ENCODE measurements at regions not wholly inside any gene's neighbourhood (a gene's known extent, or its start where the extent isn't known, plus 50 kb on each side); places are given as distances from the start of the nearest gene placed in this dataset.
A peak's percentile ranks its signal among the peaks of the same experiment; 100 is the strongest.
"Not testable (repeated sequence)": the region's sequence is repeated elsewhere in the genome, so short reads cannot be mapped to it uniquely, and the experiment has no call there.

GRCh38 chr7:47188653-47189315, 393.1 kb downstream of the TNS3 start:
- DNase-seq: no peak

DNA sequence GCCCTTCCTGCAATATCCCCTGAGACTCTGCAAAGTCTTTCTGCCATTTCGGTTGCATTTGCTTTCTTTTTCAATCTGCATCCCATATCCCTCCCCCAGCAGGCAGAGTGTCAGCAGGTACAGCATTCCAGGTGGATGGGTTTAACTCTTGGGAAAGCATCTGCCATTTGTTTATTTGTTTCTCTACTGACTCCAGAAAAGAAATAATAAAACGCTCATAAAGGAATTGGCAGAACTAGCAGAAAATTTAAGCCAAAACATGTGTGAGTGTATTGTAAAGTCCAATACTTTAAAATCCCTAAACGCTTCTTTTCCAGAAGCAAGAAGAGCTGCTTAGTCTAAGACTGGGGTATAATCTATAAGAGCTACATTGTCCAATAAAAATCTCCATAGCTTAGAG, 393.8 kb downstream of the TNS3 start:
- no peak for DNase-seq

GRCh38 chr7:47186316-47186715, 395.6 kb downstream of the TNS3 start:
- no peak for DNase-seq

GRCh38 chr7:47185839-47186238, 396.1 kb downstream of the TNS3 start:
- DNase-seq: no peak

- no peak for DNase-seq
These were observed 396.7 kb downstream of the TNS3 start for GRCh38 chr7:47185170-47185569.

DNA sequence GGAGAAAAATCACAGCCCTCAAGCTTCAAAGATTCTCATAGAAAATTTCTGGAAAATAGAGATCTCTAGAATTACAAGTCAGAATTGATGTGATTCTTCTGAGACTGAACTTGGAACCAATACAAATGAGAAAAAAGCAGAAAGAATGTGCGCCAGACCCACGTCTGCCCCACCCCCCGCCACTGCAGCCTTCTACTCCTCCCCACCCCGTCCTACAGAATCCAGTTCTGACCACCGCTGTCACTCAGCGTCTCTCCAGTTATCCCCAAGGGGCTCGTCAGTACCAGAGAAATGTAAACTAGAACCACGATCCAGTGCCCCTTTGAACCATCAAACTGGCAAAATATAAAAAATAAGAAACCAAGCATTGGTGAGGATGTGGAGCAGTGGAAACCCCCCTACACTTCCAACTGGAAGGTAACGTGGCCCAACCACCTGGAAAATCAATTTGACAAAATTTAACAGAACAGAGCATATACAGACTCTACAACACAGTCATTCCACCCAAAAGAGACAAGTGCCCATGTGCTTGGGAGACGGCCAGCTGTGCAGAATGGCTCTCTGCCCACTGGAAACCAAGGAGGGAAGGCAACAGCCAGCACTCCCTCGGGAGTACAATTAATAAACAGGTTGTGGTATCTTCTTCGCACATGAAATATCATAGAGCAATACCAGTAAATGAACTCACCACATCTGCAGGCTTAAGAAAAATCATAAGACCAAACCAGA, 397.9 kb downstream of the TNS3 start:
- no peak for DNase-seq

DNA sequence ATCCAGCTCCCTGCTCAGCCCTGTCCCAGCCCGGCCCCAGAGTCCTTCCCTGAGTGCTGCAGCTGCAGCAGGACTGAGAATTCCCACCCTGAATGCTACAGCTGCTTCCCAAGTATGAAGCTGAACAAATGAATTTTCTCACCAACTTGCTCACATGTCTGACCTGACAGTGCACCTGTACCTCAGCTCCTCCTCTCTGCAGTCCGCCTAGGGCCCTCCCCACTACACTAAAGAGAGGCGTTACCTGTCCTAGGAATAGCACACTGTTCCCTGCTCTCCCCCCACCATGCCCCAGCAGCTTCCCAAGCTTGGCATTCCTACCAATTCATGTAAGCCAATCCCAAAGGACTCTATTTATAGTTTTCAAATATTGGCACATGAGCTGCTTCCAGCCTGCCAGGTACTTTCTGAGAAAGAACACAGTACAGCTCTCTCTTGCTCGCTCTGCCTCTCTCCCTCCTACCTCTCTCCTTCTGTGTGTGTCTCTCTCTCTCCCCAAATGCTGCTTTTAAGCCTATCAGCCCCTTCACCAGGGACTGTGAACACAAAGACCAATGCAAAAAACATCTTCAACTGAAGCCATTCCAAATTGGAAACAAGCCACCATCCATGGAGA, 400.1 kb downstream of the TNS3 start:
- no peak for DNase-seq

GRCh38 chr7:47180516-47180826, 401.4 kb downstream of the TNS3 start:
- DNase-seq: no peak

GRCh38 chr7:47179812-47180515, 401.9 kb downstream of the TNS3 start:
- DNase-seq: peak; percentile 4

DNA sequence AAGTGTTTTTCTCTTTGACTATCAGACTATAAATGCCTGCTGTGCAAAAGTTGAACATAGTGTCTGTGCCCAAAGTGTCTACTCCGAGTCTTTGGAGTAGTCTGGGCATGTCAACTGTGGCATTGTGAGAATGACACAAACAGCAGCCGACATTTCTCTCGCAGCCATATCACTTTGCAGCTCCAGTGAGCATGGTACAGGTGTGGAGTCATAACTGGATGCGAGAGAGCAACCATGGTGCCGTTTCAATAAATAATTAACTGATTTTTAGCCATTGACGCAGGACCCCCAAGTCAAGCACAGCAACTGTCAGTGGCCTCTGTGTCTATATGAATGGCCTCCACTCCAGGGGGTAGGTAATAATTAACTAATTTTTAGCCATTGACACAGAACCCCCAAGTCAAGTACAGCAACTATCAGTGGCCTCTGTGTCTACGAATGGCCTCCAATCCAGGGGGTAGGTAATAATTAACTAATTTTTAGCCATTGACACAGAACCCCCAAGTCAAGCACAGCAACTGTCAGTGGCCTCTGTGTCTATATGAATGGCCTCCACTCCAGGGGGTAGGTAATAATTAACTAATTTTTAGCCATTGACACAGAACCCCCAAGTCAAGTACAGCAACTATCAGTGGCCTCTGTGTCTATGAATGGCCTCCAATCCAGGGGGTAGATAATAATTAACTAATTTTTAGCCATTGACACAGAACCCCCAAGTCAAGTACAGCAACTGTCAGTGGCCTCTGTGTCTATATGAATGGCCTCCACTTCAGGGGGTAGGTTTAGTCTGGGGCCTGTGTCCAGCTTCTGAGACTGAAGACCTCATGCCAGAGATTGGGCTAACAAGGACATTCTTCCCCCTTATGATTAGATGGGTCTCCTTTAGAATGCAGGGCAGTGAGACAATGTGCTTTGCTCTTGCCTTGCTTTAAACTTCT, 409.0 kb downstream of the TNS3 start:
- not testable (repeated sequence) for DNase-seq

DNA sequence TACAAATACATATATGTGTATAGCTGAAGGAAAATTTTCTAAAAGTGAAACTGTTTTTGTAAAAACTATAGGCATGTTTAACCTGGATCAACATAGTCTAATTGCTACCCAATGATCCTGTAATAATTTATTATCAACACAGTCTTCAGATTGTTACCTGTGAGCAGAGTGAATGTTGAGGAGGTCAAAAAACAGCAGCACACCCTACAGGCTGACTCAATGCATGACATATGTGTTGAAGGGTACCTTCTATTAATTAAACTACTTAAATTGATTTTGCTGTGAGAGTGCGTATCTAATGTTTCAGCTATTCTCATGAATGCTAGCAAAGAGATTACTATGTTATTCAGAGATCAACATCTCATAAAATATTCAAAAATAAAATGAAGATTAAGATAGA, 411.4 kb downstream of the TNS3 start:
- DNase-seq: no peak

DNA sequence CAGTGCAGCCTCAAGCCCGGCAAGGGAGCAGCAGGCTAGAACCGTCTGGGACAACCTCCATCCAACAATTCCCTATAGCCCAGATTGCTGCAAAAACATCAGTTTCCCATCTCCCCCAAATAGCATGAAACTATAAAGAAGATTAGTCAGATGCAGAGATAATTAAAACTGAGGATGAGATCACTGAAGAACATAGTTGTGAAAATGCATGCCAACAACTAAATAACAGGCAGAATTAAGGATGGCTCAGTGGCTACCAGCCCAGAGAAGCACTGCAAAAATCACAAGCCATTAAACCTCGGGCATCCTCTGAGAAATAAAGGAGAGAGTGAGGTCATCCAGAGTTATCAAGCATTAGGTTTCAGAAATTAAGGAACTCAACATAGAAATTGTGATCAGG, 427.1 kb downstream of the TNS3 start:
- no peak for DNase-seq

DNA sequence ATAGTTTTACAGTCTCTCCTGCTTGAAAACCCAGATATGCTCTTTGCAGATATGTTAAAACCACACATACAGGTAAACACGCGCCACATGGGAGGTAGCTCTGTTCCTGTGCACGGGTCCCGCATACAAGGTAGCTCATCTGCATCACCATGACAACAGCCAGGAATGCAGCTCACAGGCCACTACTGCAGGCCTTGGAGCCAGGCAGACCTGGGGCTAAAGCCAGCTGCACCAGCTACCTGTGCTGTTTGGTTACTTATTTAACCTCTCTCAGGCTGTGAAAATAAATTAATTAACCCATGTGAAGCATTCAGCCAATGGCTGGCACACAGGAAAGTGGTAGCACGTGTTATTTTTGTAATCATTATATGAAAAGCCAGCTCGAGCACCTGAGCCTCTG, 428.3 kb downstream of the TNS3 start:
- no peak for DNase-seq

DNA sequence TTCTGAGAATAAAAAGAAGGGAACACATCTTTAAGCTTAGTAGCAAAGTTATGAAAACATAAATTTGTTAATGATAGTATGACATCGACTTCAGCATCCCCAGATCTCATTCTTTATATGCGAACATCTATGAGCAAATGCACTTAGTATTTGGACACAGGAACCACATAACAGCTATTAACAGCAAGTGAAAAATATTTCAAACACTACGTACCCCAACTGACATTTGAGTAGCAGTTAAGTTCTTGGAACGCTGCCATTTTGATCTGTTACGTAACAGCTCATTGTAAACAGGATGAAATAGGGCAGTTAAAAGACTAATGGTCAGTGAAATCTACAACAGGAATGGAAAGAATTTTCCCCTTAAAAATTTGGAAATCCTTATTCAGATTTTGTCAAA, 428.9 kb downstream of the TNS3 start:
- no peak for DNase-seq

DNA sequence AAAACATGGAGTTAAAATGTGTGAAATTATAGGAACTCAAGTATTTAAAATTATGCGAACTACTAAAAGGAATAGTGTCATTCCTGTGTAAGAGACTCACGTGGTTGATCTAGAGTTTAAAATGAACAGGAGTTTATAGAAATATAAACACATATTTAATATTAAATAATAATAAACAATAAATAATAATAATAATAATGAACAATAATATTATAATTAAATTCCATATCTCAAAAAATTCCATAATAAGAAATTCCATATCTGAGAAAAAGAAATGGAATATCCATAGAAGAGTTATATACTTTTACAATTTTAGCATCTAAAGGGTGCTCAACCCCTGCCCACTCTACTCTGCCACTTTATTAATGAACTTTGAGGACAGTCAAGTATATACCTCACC, 429.6 kb downstream of the TNS3 start:
- DNase-seq: no peak

- DNase-seq: no peak
These were observed 431.2 kb downstream of the TNS3 start for GRCh38 chr7:47150497-47151260.

GRCh38 chr7:47149971-47150370, 431.9 kb downstream of the TNS3 start:
- DNase-seq: no peak

GRCh38 chr7:47149208-47149839, 432.6 kb downstream of the TNS3 start:
- no peak for DNase-seq

GRCh38 chr7:47148536-47149207, 433.2 kb downstream of the TNS3 start:
- DNase-seq: no peak

DNA sequence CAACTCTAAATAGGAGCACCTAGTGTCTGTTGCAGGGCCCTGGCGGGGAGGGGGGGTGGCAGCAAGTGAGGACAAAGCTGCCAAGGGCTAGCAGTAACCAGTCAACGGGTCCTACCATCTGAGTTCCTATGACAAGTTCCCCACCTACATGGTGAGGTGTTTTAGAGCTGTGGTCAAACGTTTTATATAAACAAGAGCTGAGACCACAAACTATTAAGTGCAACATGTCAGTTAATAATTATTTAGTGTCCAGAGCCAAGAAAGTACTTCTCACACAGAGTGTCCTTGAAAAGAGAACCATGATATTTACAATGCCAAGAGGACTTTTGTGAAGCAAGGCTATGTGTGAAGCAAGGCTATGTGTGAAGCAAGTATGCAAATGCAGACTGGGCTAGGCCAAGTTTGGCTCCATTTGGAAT, 434.7 kb downstream of the TNS3 start:
- DNase-seq: no peak

GRCh38 chr7:47145982-47146381, 435.9 kb downstream of the TNS3 start:
- DNase-seq: no peak
